ENCODE measurements at regions not wholly inside any gene's neighbourhood (a gene's known extent, or its start where the extent isn't known, plus 50 kb on each side); places are given as distances from the start of the nearest gene placed in this dataset.

DNA sequence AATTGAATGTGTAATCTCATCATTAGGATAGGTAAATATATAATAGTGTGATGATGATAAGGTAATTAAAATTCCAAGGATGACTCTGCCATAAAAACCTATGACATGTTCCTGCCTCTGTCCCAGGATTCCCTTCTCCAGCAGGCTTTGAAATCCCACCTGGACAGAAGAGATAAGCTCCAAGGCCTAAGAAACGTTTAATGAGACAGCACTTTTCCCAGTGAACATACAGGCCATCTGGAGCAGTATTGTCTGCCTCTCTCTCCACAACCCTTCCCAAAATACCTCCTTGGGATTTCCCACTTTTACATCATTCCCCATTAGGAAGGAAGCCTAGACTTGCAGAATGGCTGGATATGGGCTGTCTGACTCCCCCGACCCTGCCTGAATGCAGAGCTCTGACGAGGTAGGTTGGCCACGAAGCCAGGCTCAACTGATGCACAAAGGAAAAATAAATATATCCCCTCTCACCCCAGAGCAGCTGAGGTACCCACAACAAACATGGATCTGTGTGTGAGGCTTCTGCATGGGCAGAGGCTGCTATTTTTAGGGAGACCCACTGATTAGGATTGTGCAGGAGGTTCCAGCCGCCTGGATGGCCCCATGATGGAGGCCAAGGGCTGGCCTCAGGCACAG is 71.0 kb downstream of the TMPRSS5 start (continued):
- TF ChIP-seq ARID4B (CRISPR knock-in tag; IDR thresholded peaks at IDR 0.05) = no peak
- TF ChIP-seq MITF (IDR thresholded peaks at IDR 0.05) = no peak
- TF ChIP-seq E2F5 (CRISPR knock-in tag; IDR thresholded peaks at IDR 0.05) = no peak
- no peak for TF ChIP-seq NEUROD1 (IDR thresholded peaks at IDR 0.05; ENCODE audit: borderline replicate concordance, low read depth, low read length, partially characterized antibody)
- TF ChIP-seq ZBTB8A (IDR thresholded peaks at IDR 0.05; ENCODE audit: partially characterized antibody) = no peak
- no peak for TF ChIP-seq EWSR1 (IDR thresholded peaks at IDR 0.05; ENCODE audit: borderline replicate concordance, low read depth, partially characterized antibody)
- no peak for TF ChIP-seq ZC3H8 (IDR thresholded peaks at IDR 0.05)
- TF ChIP-seq ZNF586 (CRISPR knock-in tag; conservative IDR thresholded peaks at IDR 0.05) = no peak
- no peak for TF ChIP-seq ARID2 (IDR thresholded peaks at IDR 0.05)
- no peak for TF ChIP-seq OTX1 (CRISPR knock-in tag; IDR thresholded peaks at IDR 0.05)
- TF ChIP-seq HDGF (IDR thresholded peaks at IDR 0.05) = no peak
- no peak for TF ChIP-seq STAT5B (CRISPR knock-in tag; IDR thresholded peaks at IDR 0.05)
- TF ChIP-seq CSDE1 (IDR thresholded peaks at IDR 0.05) = no peak
- TF ChIP-seq TRIM25 (IDR thresholded peaks at IDR 0.05; ENCODE audit: borderline replicate concordance) = no peak
- no peak for TF ChIP-seq ZNF780A (CRISPR knock-in tag; IDR thresholded peaks at IDR 0.05)
- TF ChIP-seq TFAM (CRISPR knock-in tag; conservative IDR thresholded peaks at IDR 0.05) = no peak
- TF ChIP-seq RBM14 (IDR thresholded peaks at IDR 0.05; ENCODE audit: borderline replicate concordance, insufficient read depth, low read depth, low read length) = no peak
- TF ChIP-seq, protein P1, sequence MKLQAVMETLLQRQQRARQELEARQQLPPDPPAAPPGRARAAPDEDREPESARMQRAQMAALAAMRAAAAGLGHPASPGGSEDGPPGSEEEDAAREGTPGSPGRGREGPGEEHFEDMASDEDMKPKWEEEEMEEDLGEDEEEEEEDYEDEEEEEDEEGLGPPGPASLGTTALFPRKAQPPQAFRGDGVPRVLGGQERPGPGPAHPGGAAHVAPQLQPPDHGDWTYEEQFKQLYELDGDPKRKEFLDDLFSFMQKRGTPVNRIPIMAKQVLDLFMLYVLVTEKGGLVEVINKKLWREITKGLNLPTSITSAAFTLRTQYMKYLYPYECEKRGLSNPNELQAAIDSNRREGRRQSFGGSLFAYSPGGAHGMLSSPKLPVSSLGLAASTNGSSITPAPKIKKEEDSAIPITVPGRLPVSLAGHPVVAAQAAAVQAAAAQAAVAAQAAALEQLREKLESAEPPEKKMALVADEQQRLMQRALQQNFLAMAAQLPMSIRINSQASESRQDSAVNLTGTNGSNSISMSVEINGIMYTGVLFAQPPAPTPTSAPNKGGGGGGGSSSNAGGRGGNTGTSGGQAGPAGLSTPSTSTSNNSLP (IDR thresholded peaks at IDR 0.05; ENCODE audit: borderline replicate concordance, low read depth, low read length) = peak; percentile 66; the same call in 1 of the 2 replicates
- no peak for TF ChIP-seq NFYB (IDR thresholded peaks at IDR 0.05; ENCODE audit: extremely low read depth, insufficient read length)

Measured in K562 (cell line).